ENCODE measurements at regions not wholly inside any gene's neighbourhood (a gene's known extent, or its start where the extent isn't known, plus 50 kb on each side); places are given as distances from the start of the nearest gene placed in this dataset.

DNA sequence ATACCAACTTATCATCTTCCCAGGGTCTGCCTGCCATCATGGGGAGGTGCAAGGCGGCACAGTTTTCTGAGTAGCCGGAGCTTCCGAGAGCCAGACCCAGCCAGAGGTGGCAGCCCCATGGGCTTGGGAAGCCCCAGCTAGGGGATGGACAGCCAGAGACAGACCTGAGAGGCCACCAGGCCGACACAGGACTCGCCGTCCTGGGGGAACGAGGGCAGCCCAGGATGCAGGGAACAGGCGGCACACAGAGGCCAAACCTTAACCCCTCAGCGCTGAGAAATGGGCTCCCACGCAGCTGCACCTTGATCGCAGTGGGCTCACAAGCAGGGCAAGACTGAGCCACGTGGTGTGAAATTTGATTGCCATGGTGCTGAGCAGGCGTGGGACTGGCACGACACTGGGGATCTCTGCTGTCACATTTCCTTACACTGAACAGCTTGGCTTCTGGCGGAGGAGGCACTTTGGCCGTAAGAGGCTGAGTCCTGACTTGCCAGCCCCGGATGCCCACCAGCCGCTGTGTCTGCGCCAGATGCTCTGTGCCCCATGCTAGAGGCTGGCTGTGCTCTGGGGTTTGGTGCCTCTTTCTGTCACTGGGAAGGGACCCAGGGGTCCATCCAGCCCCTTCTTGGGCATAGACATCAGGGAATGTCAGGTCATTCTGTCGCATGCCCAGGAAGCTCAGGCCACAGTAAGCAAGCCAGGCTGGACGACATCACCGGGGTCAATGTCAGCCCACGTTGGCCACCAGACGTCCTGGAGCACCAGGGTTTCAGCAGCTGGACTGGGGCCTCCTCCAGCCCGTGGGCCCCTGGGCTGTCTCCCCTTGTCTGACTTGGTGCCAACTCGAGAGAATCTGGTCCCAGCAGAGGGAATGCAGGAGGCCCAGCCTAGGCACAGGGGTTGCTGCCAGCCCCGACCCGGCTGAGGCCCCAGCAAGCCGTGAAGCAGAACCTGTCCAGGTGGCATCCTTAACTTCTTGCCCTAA, 312.1 kb upstream of the MYT1L start:
- no peaks in the 10 kb centered on the region for H3K4me1 ChIP-seq (ENCODE audit: control insufficient read depth, low read length)
- no peaks in the 10 kb centered on the region for H3K27me3 ChIP-seq (ENCODE audit: control insufficient read depth, low read length)
- no peaks in the 10 kb centered on the region for H3K36me3 ChIP-seq (ENCODE audit: control insufficient read depth, low read length)
- no peak overlapping the region for H3K4me2 ChIP-seq (ENCODE audit: low read length)
- TF ChIP-seq CTCF (IDR thresholded peaks at IDR 0.05; ENCODE audit: low read depth, low read length, poor library complexity, severe bottlenecking) (no peak), EZH2phosphoT487 (IDR thresholded peaks at IDR 0.05; ENCODE audit: borderline replicate concordance, low read length) (no peak)
- no peaks in the 10 kb centered on the region for H4K20me1 ChIP-seq (ENCODE audit: control insufficient read depth, insufficient read depth, low read depth, low read length)
- no peaks in the 10 kb centered on the region for H3F3A ChIP-seq (ENCODE audit: control insufficient read depth, insufficient read depth)
- no peaks in the 10 kb centered on the region; the same call in 1 of the 2 replicates for H3K9me3 ChIP-seq (ENCODE audit: control insufficient read depth, insufficient read depth, low read length)
- no peak overlapping the region for H3K4me3 ChIP-seq (ENCODE audit: low read length)
- no peaks in the 10 kb centered on the region for H3K79me2 ChIP-seq (ENCODE audit: control insufficient read depth, low read length)
- no peaks in the 10 kb centered on the region for H3K9me2 ChIP-seq (replicated peaks; ENCODE audit: control insufficient read depth, low read length)
- no peak overlapping the region for H3K27ac ChIP-seq (ENCODE audit: low read depth, low read length)

GRCh38 chr2:2641541-2642410, 310.7 kb upstream of the MYT1L start:
- H3K79me2 ChIP-seq (ENCODE audit: control insufficient read depth, low read length): no peaks in the 10 kb centered on the region
- H3K4me1 ChIP-seq (ENCODE audit: control insufficient read depth, low read length): no peaks in the 10 kb centered on the region
- H3F3A ChIP-seq (ENCODE audit: control insufficient read depth, insufficient read depth): no peaks in the 10 kb centered on the region
- no peaks in the 10 kb centered on the region for H3K36me3 ChIP-seq (ENCODE audit: control insufficient read depth, low read length)
- H3K9me2 ChIP-seq (replicated peaks; ENCODE audit: control insufficient read depth, low read length): no peaks in the 10 kb centered on the region
- TF ChIP-seq EZH2phosphoT487 (IDR thresholded peaks at IDR 0.05; ENCODE audit: borderline replicate concordance, low read length) (no peak), CTCF (IDR thresholded peaks at IDR 0.05; ENCODE audit: low read depth, low read length, poor library complexity, severe bottlenecking) (no peak)
- H3K27ac ChIP-seq (ENCODE audit: low read depth, low read length): no peak overlapping the region
- no peaks in the 10 kb centered on the region for H4K20me1 ChIP-seq (ENCODE audit: control insufficient read depth, insufficient read depth, low read depth, low read length)
- H3K27me3 ChIP-seq (ENCODE audit: control insufficient read depth, low read length): no peaks in the 10 kb centered on the region
- H3K4me3 ChIP-seq (ENCODE audit: low read length): no peak overlapping the region
- no peaks in the 10 kb centered on the region; the same call in 1 of the 2 replicates for H3K9me3 ChIP-seq (ENCODE audit: control insufficient read depth, insufficient read depth, low read length)
- no peak overlapping the region for H3K4me2 ChIP-seq (ENCODE audit: low read length)

DNA sequence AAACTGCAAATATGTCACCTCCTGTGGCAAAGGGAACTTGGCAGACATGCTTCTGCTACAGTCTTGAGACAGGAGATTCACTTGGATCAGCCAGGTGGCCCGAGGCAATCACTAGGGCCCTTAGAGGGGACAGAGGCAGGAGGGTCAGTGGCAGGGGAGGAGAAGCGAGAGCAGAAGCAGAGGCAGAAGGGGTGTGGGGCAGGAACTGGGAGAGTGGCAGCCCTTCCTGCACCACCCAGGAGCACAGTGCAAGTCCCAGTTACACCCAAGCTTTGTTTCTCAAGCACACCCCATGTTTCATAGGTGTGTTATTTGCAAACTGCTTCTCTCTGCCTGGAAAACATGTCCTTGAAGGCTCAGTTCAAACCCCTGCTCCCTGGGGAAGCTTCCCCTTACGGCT, 309.7 kb upstream of the MYT1L start:
- Histone ChIP-seq H3K27ac (ENCODE audit: low read depth, low read length) (no peak overlapping the region), H3K4me2 (ENCODE audit: low read length) (no peak overlapping the region), H3K79me2 (ENCODE audit: control insufficient read depth, low read length) (no peaks in the 10 kb centered on the region), H4K20me1 (ENCODE audit: control insufficient read depth, insufficient read depth, low read depth, low read length) (no peaks in the 10 kb centered on the region), H3K36me3 (ENCODE audit: control insufficient read depth, low read length) (no peaks in the 10 kb centered on the region), H3K27me3 (ENCODE audit: control insufficient read depth, low read length) (no peaks in the 10 kb centered on the region), H3K4me1 (ENCODE audit: control insufficient read depth, low read length) (no peaks in the 10 kb centered on the region), H3K4me3 (ENCODE audit: low read length) (no peak overlapping the region), H3K9me3 (ENCODE audit: control insufficient read depth, insufficient read depth, low read length) (no peaks in the 10 kb centered on the region; the same call in 1 of the 2 replicates), H3K9me2 (replicated peaks; ENCODE audit: control insufficient read depth, low read length) (no peaks in the 10 kb centered on the region), H3F3A (ENCODE audit: control insufficient read depth, insufficient read depth) (no peaks in the 10 kb centered on the region)
- TF ChIP-seq EZH2phosphoT487 (IDR thresholded peaks at IDR 0.05; ENCODE audit: borderline replicate concordance, low read length) (no peak), CTCF (IDR thresholded peaks at IDR 0.05; ENCODE audit: low read depth, low read length, poor library complexity, severe bottlenecking) (no peak)

All from DOHH2 (cell line).